GM04504 (cell line): ENCODE measurements at regions not wholly inside any gene's neighbourhood (a gene's known extent, or its start where the extent isn't known, plus 50 kb on each side); places are given as distances from the start of the nearest gene placed in this dataset.
"Not testable (repeated sequence)": the region's sequence is repeated elsewhere in the genome, so short reads cannot be mapped to it uniquely, and the experiment has no call there.

ENCODE experiments used
- DNase-seq: peaks from one replicate; pipeline ENCODE4 v3.0.0-alpha.2; 2012; ENCODE audit warnings: low read depth

- no peak for DNase-seq
Observed at GRCh38 chr13:83825676-83826075, 56.6 kb downstream of the SLITRK1 start.

GRCh38 chr13:83824560-83824959 lies 57.7 kb downstream of the SLITRK1 start:
- no peak for DNase-seq

- no peak for DNase-seq
Observed at GRCh38 chr13:83824120-83824519, 58.2 kb downstream of the SLITRK1 start.

- DNase-seq, result no peak
Observed at GRCh38 chr13:83819611-83820010, 62.7 kb downstream of the SLITRK1 start.

- DNase-seq, result no peak
Observed at GRCh38 chr13:83819156-83819555, 63.1 kb downstream of the SLITRK1 start.

- DNase-seq, result no peak
Observed at GRCh38 chr13:83816081-83816480, 66.2 kb downstream of the SLITRK1 start.

- DNase-seq, result no peak
Observed at GRCh38 chr13:83815598-83815997, 66.7 kb downstream of the SLITRK1 start.

GRCh38 chr13:83810136-83810535 lies 72.1 kb downstream of the SLITRK1 start:
- DNase-seq, result no peak

- no peak for DNase-seq
Observed at GRCh38 chr13:83804356-83804962, 77.8 kb downstream of the SLITRK1 start.

- no peak for DNase-seq
Observed at GRCh38 chr13:83798731-83799130, 83.5 kb downstream of the SLITRK1 start.

- no peak for DNase-seq
Observed at GRCh38 chr13:83796364-83796763, 85.9 kb downstream of the SLITRK1 start.

GRCh38 chr13:83794583-83794982 lies 87.7 kb downstream of the SLITRK1 start:
- DNase-seq, result no peak

GRCh38 chr13:83780227-83780626 lies 102.0 kb downstream of the SLITRK1 start:
- DNase-seq, result no peak

GRCh38 chr13:83773961-83774360 lies 108.3 kb downstream of the SLITRK1 start:
- no peak for DNase-seq

- DNase-seq, result no peak
Observed at GRCh38 chr13:83765796-83766195, 116.5 kb downstream of the SLITRK1 start.

- DNase-seq, result no peak
Observed at GRCh38 chr13:83761631-83762030, 120.6 kb downstream of the SLITRK1 start.

GRCh38 chr13:83755210-83755609 lies 127.1 kb downstream of the SLITRK1 start:
- DNase-seq, result not testable (repeated sequence)

- DNase-seq, result no peak
Observed at GRCh38 chr13:83753912-83754624, 128.2 kb downstream of the SLITRK1 start.

- DNase-seq, result no peak
Observed at GRCh38 chr13:83752141-83752540, 130.1 kb downstream of the SLITRK1 start.

- DNase-seq, result no peak
Observed at GRCh38 chr13:83740622-83741021, 141.7 kb downstream of the SLITRK1 start.

GRCh38 chr13:83738407-83738806 lies 143.9 kb downstream of the SLITRK1 start:
- no peak for DNase-seq

- no peak for DNase-seq
Observed at GRCh38 chr13:83733293-83733692, 149.0 kb downstream of the SLITRK1 start.

- no peak for DNase-seq
Observed at GRCh38 chr13:83732755-83733154, 149.5 kb downstream of the SLITRK1 start.

GRCh38 chr13:83731113-83731512 lies 151.2 kb downstream of the SLITRK1 start:
- DNase-seq, result no peak
